ENCODE measurements at regions not wholly inside any gene's neighbourhood (a gene's known extent, or its start where the extent isn't known, plus 50 kb on each side); places are given as distances from the start of the nearest gene placed in this dataset.

GRCh38 chr16:54706406-54706805 is 224.3 kb upstream of the IRX5 start:
- no peaks in the 10 kb centered on the region for H3K4me1 ChIP-seq
- no peaks in the 10 kb centered on the region for H3K36me3 ChIP-seq
- no peak overlapping the region for H3K4me3 ChIP-seq
- no peak overlapping the region for H3K27ac ChIP-seq (replicated peaks in 1 of 4)
- intact Hi-C loops (cut with DNase I), result no loop called here
- 86% methylated on average over 2 of the region's 2 CpGs for WGBS
- peaks cover 0 to 9% (median 0%) of the 10 kb centered on the region in 4 donors for H3K27me3 ChIP-seq
- H3K9me3 ChIP-seq, result peaks cover 0 to 7% (median 4%) of the 10 kb centered on the region in 4 donors
- TF ChIP-seq EP300 (IDR thresholded peaks at IDR 0.05), result no peak
- TF ChIP-seq POLR2AphosphoS5 (IDR thresholded peaks at IDR 0.05), result no peak
- no peak for TF ChIP-seq POLR2A (IDR thresholded peaks at IDR 0.05; ENCODE audit: low read depth)
- no peak for TF ChIP-seq CTCF (IDR thresholded peaks at IDR 0.05)
- DNase-seq (ENCODE audit: extremely low spot score), result no peak

GRCh38 chr16:54703339-54703738 is 227.3 kb upstream of the IRX5 start:
- Histone ChIP-seq H3K9me3 (peaks cover 0 to 16% (median 7%) of the 10 kb centered on the region in 4 donors), H3K4me3 (no peak overlapping the region), H3K27me3 (peaks cover 0 to 19% (median 0%) of the 10 kb centered on the region in 4 donors), H3K4me1 (no peaks in the 10 kb centered on the region), H3K36me3 (no peaks in the 10 kb centered on the region), H3K27ac (replicated peaks in 1 of 4) (no peak overlapping the region)
- TF ChIP-seq POLR2AphosphoS5 (IDR thresholded peaks at IDR 0.05), result no peak
- TF ChIP-seq CTCF (IDR thresholded peaks at IDR 0.05), result no peak
- no peak for TF ChIP-seq POLR2A (IDR thresholded peaks at IDR 0.05; ENCODE audit: low read depth)
- TF ChIP-seq EP300 (IDR thresholded peaks at IDR 0.05), result no peak
- peak; percentile 77 for DNase-seq (ENCODE audit: extremely low spot score)
- WGBS, result 70% methylated on average over 9 of the region's 9 CpGs
- intact Hi-C loops (cut with DNase I), result no loop called here

- H3K4me3 ChIP-seq, result no peak overlapping the region
- H3K36me3 ChIP-seq, result no peaks in the 10 kb centered on the region
- WGBS, result 76% methylated on average over 6 of the region's 6 CpGs
- intact Hi-C loops (cut with DNase I), result no loop called here
- H3K4me1 ChIP-seq, result no peaks in the 10 kb centered on the region
- TF ChIP-seq POLR2AphosphoS5 (IDR thresholded peaks at IDR 0.05), result no peak
- TF ChIP-seq EP300 (IDR thresholded peaks at IDR 0.05), result no peak
- TF ChIP-seq CTCF (IDR thresholded peaks at IDR 0.05), result no peak
- no peak for TF ChIP-seq POLR2A (IDR thresholded peaks at IDR 0.05; ENCODE audit: low read depth)
- H3K27me3 ChIP-seq, result peaks cover 0 to 25% (median 0%) of the 10 kb centered on the region in 4 donors
- H3K27ac ChIP-seq (replicated peaks in 1 of 4), result no peak overlapping the region
- peaks cover 0 to 16% (median 7%) of the 10 kb centered on the region in 4 donors for H3K9me3 ChIP-seq
- peak; percentile 34 for DNase-seq (ENCODE audit: extremely low spot score)
Measured at GRCh38 chr16:54699656-54700055, 231.0 kb upstream of the IRX5 start.

GRCh38 chr16:54697677-54698076 is 233.0 kb upstream of the IRX5 start:
- H3K4me1 ChIP-seq, result no peaks in the 10 kb centered on the region
- H3K4me3 ChIP-seq, result no peak overlapping the region
- no peak for TF ChIP-seq POLR2AphosphoS5 (IDR thresholded peaks at IDR 0.05)
- TF ChIP-seq CTCF (IDR thresholded peaks at IDR 0.05), result no peak
- TF ChIP-seq POLR2A (IDR thresholded peaks at IDR 0.05; ENCODE audit: low read depth), result no peak
- no peak for TF ChIP-seq EP300 (IDR thresholded peaks at IDR 0.05)
- intact Hi-C loops (cut with DNase I), result no loop called here
- no peaks in the 10 kb centered on the region for H3K36me3 ChIP-seq
- no peak for DNase-seq (ENCODE audit: extremely low spot score)
- H3K27ac ChIP-seq (replicated peaks in 1 of 4), result no peak overlapping the region
- WGBS, result 78% methylated on average over 8 of the region's 8 CpGs
- H3K27me3 ChIP-seq, result peaks cover 0 to 34% (median 2%) of the 10 kb centered on the region in 4 donors
- peaks cover 0 to 16% (median 7%) of the 10 kb centered on the region in 4 donors for H3K9me3 ChIP-seq

GRCh38 chr16:54696970-54697369 is 233.7 kb upstream of the IRX5 start:
- peaks cover 0 to 14% (median 6%) of the 10 kb centered on the region in 4 donors for H3K9me3 ChIP-seq
- peaks cover 0 to 34% (median 3%) of the 10 kb centered on the region in 4 donors for H3K27me3 ChIP-seq
- peak; percentile 79 for DNase-seq (ENCODE audit: extremely low spot score)
- H3K4me3 ChIP-seq, result no peak overlapping the region
- H3K27ac ChIP-seq (replicated peaks in 1 of 4), result no peak overlapping the region
- no peaks in the 10 kb centered on the region for H3K36me3 ChIP-seq
- intact Hi-C loops (cut with DNase I), result no loop called here
- no peak for TF ChIP-seq POLR2AphosphoS5 (IDR thresholded peaks at IDR 0.05)
- TF ChIP-seq POLR2A (IDR thresholded peaks at IDR 0.05; ENCODE audit: low read depth), result no peak
- TF ChIP-seq CTCF (IDR thresholded peaks at IDR 0.05), result no peak
- no peak for TF ChIP-seq EP300 (IDR thresholded peaks at IDR 0.05)
- 57% methylated on average over 9 of the region's 9 CpGs for WGBS
- H3K4me1 ChIP-seq, result no peaks in the 10 kb centered on the region
